Thyroid gland (tissue), 4 donors: ENCODE measurements at regions not wholly inside any gene's neighbourhood (a gene's known extent, or its start where the extent isn't known, plus 50 kb on each side); places are given as distances from the start of the nearest gene placed in this dataset.

Source experiments
- CTCF ChIP-seq, 6 experiments: fragments of 200-600 bp in 3 of 6; fragments of 450-650 bp in 3 of 6; sonication (generic) in 3 of 6; IDR thresholded peaks; one replicate each; pipeline ENCODE4 v1.5.1; 2016 to 2019; ENCODE audit warnings: antibody characterized with exemption in 6 of 6, mild to moderate bottlenecking in 2 of 6, inconsistent platforms in 1 of 6, moderate library complexity in 1 of 6
- POLR2A ChIP-seq, 2 donors: fragments of 450-650 bp; IDR thresholded peaks; one replicate each; pipeline ENCODE4 v1.6.1; 2017; ENCODE audit warnings: antibody characterized with exemption in 2 of 2, mild to moderate bottlenecking in 2 of 2, moderate library complexity in 1 of 2

- TF ChIP-seq POLR2A (IDR thresholded peaks at IDR 0.05) (no peak), CTCF (IDR thresholded peaks at IDR 0.05) (no peak)
Observed at GRCh38 chr11:115587718-115588342, 83.6 kb upstream of the CADM1 start.
